GM19099 (cell line): ENCODE measurements at regions not wholly inside any gene's neighbourhood (a gene's known extent, or its start where the extent isn't known, plus 50 kb on each side); places are given as distances from the start of the nearest gene placed in this dataset.

ENCODE experiments used
- POLR2A ChIP-seq: IDR thresholded peaks from 3 replicates; pipeline ENCODE4 v1.6.1; 2011; ENCODE audit warnings: low read depth; ENCODE audit not compliant: insufficient read length; ENCODE audit errors: extremely low read depth

DNA sequence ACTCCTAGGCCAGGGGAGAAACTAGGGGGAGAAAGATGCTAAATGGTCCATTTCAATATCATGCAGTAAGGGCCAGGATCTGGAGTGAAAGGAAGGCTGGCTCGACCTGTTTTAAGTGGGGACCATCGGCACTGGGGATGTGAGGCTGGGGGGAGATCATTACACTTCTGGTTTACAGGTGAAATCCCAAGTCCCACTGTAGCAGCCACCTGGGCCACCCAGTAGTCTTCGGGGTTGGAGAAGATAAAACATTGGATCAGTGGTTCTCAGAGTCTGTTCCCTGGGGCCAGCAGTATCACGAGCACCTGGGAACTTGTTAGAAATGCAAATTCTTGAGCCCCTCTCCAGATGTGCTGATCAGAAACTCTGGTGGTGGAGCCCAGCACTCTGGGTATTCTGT lies 111.3 kb upstream of the ALDH1B1 start:
- no peak for TF ChIP-seq POLR2A

DNA sequence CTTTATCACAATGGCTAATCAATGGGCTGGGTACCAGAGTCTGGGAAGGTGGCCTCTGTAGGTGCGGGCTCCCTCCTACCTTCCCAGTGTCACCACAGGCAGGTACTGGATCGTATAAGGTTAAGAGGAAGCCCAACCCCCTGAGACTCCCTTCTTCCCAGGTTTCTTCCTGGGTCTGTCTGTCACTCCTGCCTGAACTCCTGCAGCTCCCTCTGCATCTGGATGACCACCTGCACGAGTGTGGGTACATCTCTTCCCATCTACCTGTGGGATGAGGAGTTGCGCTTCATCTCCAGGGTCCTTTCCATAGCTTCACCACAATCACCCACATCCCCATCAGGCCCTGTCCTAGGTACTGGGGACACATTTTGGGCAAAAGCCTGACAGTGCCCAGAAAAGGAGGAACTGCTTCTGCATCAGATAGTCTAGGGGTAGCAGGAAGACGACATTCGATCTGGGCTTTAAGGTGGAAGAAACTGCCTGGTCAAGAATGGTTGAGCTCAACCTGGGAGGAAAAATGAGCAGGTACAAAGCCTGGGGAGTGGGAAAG lies 112.2 kb upstream of the ALDH1B1 start:
- TF ChIP-seq POLR2A = no peak

DNA sequence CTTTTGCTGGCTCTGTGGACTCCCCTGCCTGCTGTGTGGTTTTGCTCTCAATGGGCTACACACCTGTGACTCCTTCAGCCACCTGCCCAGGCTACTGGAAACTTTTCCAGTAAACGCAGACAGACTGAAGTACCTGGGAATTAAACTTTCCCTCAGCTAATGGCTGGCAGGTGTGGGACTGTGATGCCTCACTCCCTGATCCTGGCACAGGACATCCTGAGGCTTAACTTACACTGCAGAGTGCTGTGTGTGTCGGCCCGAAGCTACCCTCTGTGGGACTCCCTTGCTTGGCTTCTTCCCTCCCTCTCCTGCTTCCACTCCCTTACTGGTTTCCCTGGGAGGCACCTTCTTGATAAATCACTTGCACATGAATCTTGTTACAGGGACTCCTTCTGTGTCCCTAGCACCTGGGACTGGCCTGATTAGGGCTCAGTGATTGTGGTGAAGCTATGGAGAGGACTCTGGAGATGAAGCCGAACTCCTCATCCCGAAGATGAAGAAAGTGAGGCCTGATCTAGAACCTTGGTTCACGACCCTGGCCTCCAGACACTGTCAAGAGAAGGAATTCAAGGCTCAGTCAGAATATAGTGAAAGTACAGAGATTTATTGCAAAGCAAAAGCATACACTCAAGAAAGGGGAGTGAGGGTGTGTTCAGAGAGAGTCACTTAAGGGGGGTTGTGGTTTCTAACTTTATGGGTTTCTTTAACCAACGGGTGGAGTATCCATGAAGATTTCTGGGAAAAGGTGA lies 113.4 kb upstream of the ALDH1B1 start:
- no peak for TF ChIP-seq POLR2A

DNA sequence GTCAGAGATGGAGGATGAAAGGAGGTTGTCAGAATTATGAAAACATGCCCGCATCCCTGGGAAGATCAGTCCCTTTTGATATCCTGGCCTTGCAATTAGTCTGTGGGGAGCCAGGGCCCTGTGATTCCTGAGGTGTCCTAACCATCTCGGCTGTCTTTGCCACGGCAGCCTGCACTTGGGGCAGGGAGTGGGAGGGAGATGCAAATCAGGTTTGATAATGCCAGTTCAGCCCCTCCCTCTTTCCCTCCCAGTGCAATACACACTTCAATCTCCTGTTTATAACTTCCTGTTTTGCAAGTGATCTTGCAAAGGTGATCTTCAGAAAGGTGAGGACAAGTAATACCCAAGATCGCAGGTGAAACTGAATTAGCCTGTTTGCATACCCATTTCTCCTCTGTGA lies 114.0 kb upstream of the ALDH1B1 start:
- TF ChIP-seq POLR2A = no peak

GRCh38 chr9:38277601-38278200 lies 114.8 kb upstream of the ALDH1B1 start:
- TF ChIP-seq POLR2A = no peak

- TF ChIP-seq POLR2A = no peak
Measured at GRCh38 chr9:38276771-38277439, 115.6 kb upstream of the ALDH1B1 start.

DNA sequence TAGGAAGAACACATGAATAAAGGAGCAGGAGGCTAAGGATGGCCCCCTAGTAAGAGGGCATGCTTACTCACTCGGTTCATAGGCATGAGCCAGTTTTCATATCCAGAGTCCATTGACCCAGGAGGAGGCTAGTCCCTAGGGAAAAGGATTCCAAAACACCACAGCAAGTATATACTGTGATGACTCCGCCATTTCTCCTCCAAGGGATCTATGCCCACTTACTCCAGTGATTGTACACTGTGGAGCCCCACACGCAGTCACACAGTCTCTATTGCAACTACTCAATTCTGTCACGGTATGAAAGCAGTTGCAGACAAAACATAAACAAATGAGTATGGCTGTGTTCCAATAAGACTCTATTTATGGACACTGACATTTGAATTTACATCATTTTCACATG lies 117.7 kb upstream of the ALDH1B1 start:
- no peak for TF ChIP-seq POLR2A

DNA sequence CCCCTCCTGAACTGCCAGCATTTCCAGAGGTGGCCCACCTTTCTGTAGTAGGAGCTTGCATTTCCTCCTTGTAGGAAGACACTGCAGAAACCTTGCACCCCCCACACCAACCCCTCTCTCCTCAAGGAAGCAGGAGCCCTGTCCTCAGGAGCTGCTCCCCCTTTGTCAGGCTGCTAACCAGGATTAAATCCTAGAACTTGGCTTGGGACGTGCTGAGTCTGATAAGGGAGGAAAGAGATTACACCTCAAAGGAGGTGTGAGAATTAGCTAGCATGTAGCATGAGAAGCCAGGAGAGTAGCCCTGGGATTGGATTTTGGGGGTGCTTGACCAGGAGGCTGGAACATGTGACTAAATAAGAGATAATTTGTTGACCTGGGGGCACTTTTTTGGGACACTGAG lies 119.8 kb upstream of the ALDH1B1 start:
- no peak for TF ChIP-seq POLR2A

GRCh38 chr9:38271666-38272241 lies 120.7 kb upstream of the ALDH1B1 start:
- TF ChIP-seq POLR2A = no peak

DNA sequence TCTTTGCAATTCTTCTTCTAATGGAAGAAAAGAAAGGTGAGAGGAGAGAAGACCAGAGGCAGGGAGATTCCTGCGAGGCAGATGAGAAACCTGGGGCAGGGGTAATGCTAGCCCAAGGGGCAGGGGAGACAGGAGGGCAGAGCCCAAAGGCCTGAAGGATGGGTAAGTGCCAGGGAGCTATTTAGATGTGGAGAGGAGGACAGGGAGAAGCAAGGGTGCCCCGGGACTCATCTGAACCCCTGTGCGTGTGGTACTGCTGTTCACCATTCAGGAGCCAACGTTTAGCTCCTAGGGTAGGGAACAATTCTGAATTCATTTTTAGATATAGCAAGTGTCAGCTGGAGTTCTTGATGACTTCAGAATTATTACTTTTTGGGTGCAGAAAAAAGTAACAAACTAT lies 122.7 kb upstream of the ALDH1B1 start:
- TF ChIP-seq POLR2A = no peak

- TF ChIP-seq POLR2A = no peak
Measured at GRCh38 chr9:38263532-38263931, 129.0 kb upstream of the ALDH1B1 start.

GRCh38 chr9:38259519-38260218 lies 132.8 kb upstream of the ALDH1B1 start:
- TF ChIP-seq POLR2A = no peak

GRCh38 chr9:38259056-38259455 lies 133.4 kb upstream of the ALDH1B1 start:
- TF ChIP-seq POLR2A = no peak

DNA sequence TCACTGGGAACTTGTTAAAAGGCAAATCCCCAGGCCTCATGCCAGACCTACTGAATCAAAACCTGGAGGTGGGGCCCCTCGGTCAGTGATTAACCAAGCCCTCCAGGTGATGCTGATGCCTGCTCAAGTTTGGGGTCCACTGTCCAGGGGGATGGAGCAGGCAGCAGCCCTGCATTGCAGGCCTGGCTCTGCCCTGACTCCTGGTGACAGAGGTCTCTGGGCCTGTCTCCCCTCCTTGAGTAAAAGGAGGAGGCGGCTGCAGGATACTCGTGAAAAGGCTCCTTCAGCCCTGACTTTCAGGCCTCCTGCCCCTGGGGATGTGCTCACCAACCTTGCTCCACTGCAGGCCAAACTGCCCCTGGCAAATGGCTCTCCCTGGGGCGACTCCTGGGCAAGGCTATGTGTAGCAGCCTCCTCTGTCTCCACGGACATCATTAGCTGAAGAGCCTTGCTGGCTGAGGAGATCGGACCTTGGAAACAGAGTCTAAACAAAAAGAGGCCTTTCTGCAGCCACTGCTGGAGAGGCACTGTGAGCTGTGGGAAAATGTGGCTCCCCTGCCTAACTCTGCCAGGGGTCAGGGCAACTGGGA lies 134.8 kb upstream of the ALDH1B1 start:
- TF ChIP-seq POLR2A = no peak
